Gastroesophageal sphincter (tissue), 3 donors: ENCODE measurements at regions not wholly inside any gene's neighbourhood (a gene's known extent, or its start where the extent isn't known, plus 50 kb on each side); places are given as distances from the start of the nearest gene placed in this dataset.

Experiments used
- POLR2A ChIP-seq, 2 donors: fragments of 450-650 bp; IDR thresholded peaks; one replicate each; pipeline ENCODE4 v1.6.1; 2017; ENCODE audit warnings: antibody characterized with exemption in 2 of 2, mild to moderate bottlenecking in 2 of 2, moderate library complexity in 1 of 2
- POLR2AphosphoS5 ChIP-seq: sonication (generic); formaldehyde crosslinking; IDR thresholded peaks from one replicate; pipeline ENCODE4 v1.6.1; 2017; ENCODE audit warnings: antibody characterized with exemption
- TF ChIP-seq, protein P1 (sequence below), 4 experiments: fragments of 200-600 bp in 2 of 4; fragments of 450-650 bp in 2 of 4; sonication (generic) in 1 of 4; IDR thresholded peaks; one replicate each; pipeline ENCODE4 v1.5.1; 2017 to 2019; ENCODE audit warnings: antibody characterized with exemption in 4 of 4, mild to moderate bottlenecking in 2 of 4, moderate library complexity in 2 of 4

GRCh38 chr10:60496181-60496580 is 106.5 kb upstream of the ANK3 start:
- TF ChIP-seq, protein P1, sequence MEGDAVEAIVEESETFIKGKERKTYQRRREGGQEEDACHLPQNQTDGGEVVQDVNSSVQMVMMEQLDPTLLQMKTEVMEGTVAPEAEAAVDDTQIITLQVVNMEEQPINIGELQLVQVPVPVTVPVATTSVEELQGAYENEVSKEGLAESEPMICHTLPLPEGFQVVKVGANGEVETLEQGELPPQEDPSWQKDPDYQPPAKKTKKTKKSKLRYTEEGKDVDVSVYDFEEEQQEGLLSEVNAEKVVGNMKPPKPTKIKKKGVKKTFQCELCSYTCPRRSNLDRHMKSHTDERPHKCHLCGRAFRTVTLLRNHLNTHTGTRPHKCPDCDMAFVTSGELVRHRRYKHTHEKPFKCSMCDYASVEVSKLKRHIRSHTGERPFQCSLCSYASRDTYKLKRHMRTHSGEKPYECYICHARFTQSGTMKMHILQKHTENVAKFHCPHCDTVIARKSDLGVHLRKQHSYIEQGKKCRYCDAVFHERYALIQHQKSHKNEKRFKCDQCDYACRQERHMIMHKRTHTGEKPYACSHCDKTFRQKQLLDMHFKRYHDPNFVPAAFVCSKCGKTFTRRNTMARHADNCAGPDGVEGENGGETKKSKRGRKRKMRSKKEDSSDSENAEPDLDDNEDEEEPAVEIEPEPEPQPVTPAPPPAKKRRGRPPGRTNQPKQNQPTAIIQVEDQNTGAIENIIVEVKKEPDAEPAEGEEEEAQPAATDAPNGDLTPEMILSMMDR (IDR thresholded peaks at IDR 0.05), result no peak
- no peak for TF ChIP-seq POLR2A (IDR thresholded peaks at IDR 0.05)
- TF ChIP-seq POLR2AphosphoS5, result no peak
